Ascending aorta (tissue), 2 donors: ENCODE measurements at regions not wholly inside any gene's neighbourhood (a gene's known extent, or its start where the extent isn't known, plus 50 kb on each side); places are given as distances from the start of the nearest gene placed in this dataset.

Source experiments
- DNase-seq, 2 donors: peaks; one replicate each; pipeline ENCODE4 v3.0.0-alpha.2; 2019; ENCODE audit warnings: low spot score in 2 of 2
- H3K27ac ChIP-seq, 2 donors: fragments of 200-600 bp; sonication (generic); one replicate each; pipeline ENCODE4 v1.5.1; 2016 to 2017; ENCODE audit warnings: mild to moderate bottlenecking in 1 of 2
- H3K27me3 ChIP-seq: fragments of 200-600 bp; sonication (generic); one replicate; pipeline ENCODE4 v1.5.1; 2017
- H3K36me3 ChIP-seq, 2 donors: fragments of 200-600 bp; sonication (generic); one replicate each; pipeline ENCODE4 v1.5.1; 2016
- H3K4me1 ChIP-seq, 2 donors: fragments of 200-600 bp; sonication (generic); one replicate each; pipeline ENCODE4 v1.5.1; 2016 to 2017; ENCODE audit warnings: mild to moderate bottlenecking in 1 of 2
- H3K4me3 ChIP-seq, 2 donors: fragments of 200-600 bp; sonication (generic); one replicate each; pipeline ENCODE4 v1.5.1; 2016 to 2017; ENCODE audit warnings: mild to moderate bottlenecking in 1 of 2
- H3K9me3 ChIP-seq, 2 donors: fragments of 200-600 bp; sonication (generic); one replicate each; pipeline ENCODE4 v1.5.1; 2016
- intact Hi-C: fragments of 100-400 bp; cut with DNase I; formaldehyde crosslinking; loops from one replicate; pipeline ENCODE4 v1.15.1; 2023
- TF ChIP-seq, protein P1 (sequence below), 3 experiments: fragments of 200-600 bp in 2 of 3; fragments of 450-650 bp in 1 of 3; sonication (generic) in 2 of 3; IDR thresholded peaks; one replicate each; pipeline ENCODE4 v1.5.1; 2016 to 2019; ENCODE audit warnings: antibody characterized with exemption in 3 of 3, mild to moderate bottlenecking in 1 of 3, moderate library complexity in 1 of 3

DNA sequence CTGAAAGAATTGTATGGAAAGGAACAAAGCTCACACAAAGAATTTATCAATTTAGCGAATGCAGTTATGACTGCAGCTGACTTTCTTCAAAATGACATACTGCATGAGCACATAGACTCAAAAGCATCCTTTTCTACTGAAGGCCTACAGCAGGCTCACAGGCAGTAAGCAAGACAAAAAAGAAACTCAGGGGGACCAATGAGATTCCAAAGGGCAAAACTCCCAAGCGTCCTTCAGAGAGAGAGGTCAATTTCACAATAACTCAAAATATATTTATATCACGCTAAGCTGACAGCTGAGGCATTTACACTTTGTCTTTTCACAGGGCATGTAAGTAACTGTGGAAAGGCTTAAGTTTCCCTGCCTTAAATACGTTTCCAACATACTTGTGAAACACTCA is 427.9 kb upstream of the RASGRP1 start:
- H3K27ac ChIP-seq = no peak overlapping the region
- TF ChIP-seq, protein P1, sequence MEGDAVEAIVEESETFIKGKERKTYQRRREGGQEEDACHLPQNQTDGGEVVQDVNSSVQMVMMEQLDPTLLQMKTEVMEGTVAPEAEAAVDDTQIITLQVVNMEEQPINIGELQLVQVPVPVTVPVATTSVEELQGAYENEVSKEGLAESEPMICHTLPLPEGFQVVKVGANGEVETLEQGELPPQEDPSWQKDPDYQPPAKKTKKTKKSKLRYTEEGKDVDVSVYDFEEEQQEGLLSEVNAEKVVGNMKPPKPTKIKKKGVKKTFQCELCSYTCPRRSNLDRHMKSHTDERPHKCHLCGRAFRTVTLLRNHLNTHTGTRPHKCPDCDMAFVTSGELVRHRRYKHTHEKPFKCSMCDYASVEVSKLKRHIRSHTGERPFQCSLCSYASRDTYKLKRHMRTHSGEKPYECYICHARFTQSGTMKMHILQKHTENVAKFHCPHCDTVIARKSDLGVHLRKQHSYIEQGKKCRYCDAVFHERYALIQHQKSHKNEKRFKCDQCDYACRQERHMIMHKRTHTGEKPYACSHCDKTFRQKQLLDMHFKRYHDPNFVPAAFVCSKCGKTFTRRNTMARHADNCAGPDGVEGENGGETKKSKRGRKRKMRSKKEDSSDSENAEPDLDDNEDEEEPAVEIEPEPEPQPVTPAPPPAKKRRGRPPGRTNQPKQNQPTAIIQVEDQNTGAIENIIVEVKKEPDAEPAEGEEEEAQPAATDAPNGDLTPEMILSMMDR (IDR thresholded peaks at IDR 0.05) = no peak
- no peaks in the 10 kb centered on the region for H3K4me1 ChIP-seq
- intact Hi-C loops = loop anchor here (5.0 kb wide), 1 partner anchor 175 kb away; no protein-coding TSS in a partner anchor
- H3K4me3 ChIP-seq = no peak overlapping the region
- H3K27me3 ChIP-seq = no peaks in the 10 kb centered on the region
- no peak for DNase-seq
- H3K36me3 ChIP-seq = no peaks in the 10 kb centered on the region
- H3K9me3 ChIP-seq = no peaks in the 10 kb centered on the region

DNA sequence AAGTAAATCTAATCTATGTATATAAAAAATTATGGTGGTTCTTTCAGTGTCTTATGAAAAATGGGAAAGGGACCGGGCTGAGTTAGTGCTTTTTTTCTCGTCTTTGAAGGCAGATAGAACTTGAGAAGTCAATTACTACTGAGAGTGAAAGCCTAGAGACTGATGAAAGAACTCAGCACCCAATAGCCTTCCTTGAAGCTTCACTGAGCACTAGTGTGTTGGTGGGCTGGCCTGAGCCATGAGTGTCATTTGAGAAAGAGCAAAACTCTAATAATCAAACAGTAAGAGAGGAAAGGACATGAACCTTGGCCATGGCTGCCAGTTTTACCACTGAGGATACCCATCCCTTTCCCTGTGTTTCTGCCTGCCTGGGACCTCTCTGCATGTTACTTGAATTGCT is 428.3 kb upstream of the RASGRP1 start:
- Histone ChIP-seq H3K27ac (no peak overlapping the region), H3K27me3 (no peaks in the 10 kb centered on the region), H3K9me3 (no peaks in the 10 kb centered on the region), H3K4me1 (no peaks in the 10 kb centered on the region), H3K36me3 (no peaks in the 10 kb centered on the region), H3K4me3 (no peak overlapping the region)
- TF ChIP-seq, protein P1 (IDR thresholded peaks at IDR 0.05) = no peak
- no peak for DNase-seq
- intact Hi-C loops = loop anchor here (5.0 kb wide), 1 partner anchor 176 kb away; no protein-coding TSS in a partner anchor

DNA sequence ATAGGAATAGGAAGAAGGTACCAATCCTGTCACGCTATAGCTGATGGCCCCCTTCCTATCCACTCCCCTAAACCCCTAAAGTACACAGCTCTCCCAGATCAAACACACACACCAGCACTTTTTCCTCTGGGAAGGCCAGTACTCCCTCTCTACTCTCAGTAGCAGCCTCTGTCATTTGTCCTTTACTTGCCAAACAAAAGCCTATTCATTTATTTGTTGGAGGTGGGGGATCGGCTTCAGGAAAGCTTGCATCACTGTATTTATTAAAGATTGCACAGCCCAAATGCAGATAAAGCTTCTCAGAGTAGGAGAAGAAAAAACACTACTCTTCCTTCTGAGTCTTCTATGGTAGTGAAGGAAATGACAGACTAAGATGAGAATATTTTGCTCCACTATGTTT is 429.7 kb upstream of the RASGRP1 start:
- no peak overlapping the region for H3K27ac ChIP-seq
- no peaks in the 10 kb centered on the region for H3K27me3 ChIP-seq
- no peaks in the 10 kb centered on the region for H3K4me1 ChIP-seq
- H3K9me3 ChIP-seq = no peaks in the 10 kb centered on the region
- no peak for DNase-seq
- TF ChIP-seq, protein P1 (IDR thresholded peaks at IDR 0.05) = no peak
- no peak overlapping the region for H3K4me3 ChIP-seq
- intact Hi-C loops = loop anchor here (5.0 kb wide), 1 partner anchor 177 kb away; no protein-coding TSS in a partner anchor
- no peaks in the 10 kb centered on the region for H3K36me3 ChIP-seq

DNA sequence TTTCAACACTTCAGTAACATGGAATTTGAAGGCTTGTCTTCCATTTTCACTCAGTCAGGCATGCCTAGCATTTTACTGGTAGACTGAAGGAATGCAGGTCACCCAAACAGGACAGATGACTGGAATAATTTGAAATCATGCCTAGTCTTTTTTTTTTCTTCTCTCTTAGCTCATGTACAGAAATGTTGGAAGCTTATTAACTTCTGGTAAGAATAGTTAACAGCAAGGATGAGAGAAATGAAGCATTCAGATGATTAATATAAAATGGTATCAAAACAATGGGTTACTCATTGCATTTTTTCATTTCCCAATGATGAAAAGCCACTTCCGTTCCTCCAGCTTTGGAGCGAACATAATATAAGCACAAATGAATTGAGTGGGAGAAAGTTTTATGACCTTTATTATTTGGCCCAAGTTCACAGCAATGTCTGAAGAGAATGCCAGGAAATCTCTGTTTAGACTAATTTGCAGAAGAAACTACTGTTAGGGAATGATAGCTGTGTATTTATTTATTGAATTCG is 431.6 kb upstream of the RASGRP1 start:
- H3K27me3 ChIP-seq = no peaks in the 10 kb centered on the region
- H3K27ac ChIP-seq = no peak overlapping the region

DNA sequence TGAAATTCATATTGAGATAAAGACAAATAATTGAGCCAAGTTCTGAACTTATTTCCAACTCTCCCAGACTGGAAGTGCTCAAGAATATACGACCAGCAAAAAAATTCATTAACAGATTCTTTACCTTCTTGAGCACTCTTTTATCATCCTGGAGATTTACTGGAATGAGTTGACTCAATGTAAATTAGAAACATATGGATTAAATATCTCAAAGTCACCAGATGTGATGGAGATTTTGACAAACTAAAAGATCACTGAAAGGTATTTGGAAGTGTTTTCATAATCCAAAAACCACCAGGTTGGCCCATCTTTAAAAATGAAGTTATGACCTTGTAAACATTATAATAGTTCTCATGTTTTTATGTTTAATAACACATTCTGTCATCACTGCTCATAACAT is 433.2 kb upstream of the RASGRP1 start:
- TF ChIP-seq, protein P1 (IDR thresholded peaks at IDR 0.05) = no peak
- intact Hi-C loops = no loop called here

More for the DNA sequence above, 431.6 kb upstream of the RASGRP1 start:
- intact Hi-C loops = no loop called here
- no peak for DNase-seq
- Histone ChIP-seq H3K36me3 (no peaks in the 10 kb centered on the region), H3K9me3 (no peaks in the 10 kb centered on the region), H3K4me1 (no peaks in the 10 kb centered on the region), H3K4me3 (no peak overlapping the region)
- TF ChIP-seq, protein P1 (IDR thresholded peaks at IDR 0.05) = no peak

More for the DNA sequence above, 433.2 kb upstream of the RASGRP1 start:
- Histone ChIP-seq H3K36me3 (no peaks in the 10 kb centered on the region), H3K27ac (no peak overlapping the region), H3K9me3 (peaks cover 0 to under 1% of the 10 kb centered on the region in 2 donors), H3K4me1 (no peaks in the 10 kb centered on the region), H3K4me3 (no peak overlapping the region), H3K27me3 (no peaks in the 10 kb centered on the region)
- no peak for DNase-seq
